HL-60 (cell line): ENCODE measurements at regions not wholly inside any gene's neighbourhood (a gene's known extent, or its start where the extent isn't known, plus 50 kb on each side); places are given as distances from the start of the nearest gene placed in this dataset.

ENCODE experiments used
- GABPA ChIP-seq: IDR thresholded peaks from 2 replicates; pipeline ENCODE4 v1.6.1; 2012; ENCODE audit warnings: low read depth
- SPI1 ChIP-seq: IDR thresholded peaks from 2 replicates; pipeline ENCODE4 v1.6.1; 2012; ENCODE audit warnings: low read depth, mild to moderate bottlenecking, borderline replicate concordance
- TF ChIP-seq, protein P1 (sequence below): IDR thresholded peaks from one replicate; pipeline ENCODE4 v1.5.1; 2011; ENCODE audit warnings: low read length, control low read depth, inconsistent platforms; ENCODE audit not compliant: insufficient read depth
- TF ChIP-seq, protein P2 (sequence below): IDR thresholded peaks from 2 replicates; pipeline ENCODE4 v1.6.1; 2012; ENCODE audit warnings: low read depth; ENCODE audit not compliant: insufficient replicate concordance

DNA sequence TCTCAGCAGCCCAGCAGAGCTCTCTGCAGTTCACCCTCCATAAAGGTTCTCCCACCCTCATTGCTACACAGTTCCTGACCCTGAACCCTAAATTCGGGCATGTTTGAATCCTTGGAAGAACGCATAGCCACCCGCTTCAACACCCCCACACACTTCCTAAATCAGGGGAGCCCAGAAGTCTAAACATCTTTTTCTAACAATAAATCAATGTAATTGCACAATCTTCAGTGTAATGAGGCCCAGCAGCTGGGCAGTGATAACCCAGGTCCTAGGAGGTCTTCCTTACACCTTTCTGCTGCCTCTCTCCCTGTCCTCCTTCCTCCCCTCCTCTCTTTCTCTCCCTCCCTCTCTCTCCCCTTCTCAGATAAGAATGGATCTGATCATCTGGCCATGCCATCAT lies 88.0 kb downstream of the IRX2 start:
- TF ChIP-seq, protein P1, sequence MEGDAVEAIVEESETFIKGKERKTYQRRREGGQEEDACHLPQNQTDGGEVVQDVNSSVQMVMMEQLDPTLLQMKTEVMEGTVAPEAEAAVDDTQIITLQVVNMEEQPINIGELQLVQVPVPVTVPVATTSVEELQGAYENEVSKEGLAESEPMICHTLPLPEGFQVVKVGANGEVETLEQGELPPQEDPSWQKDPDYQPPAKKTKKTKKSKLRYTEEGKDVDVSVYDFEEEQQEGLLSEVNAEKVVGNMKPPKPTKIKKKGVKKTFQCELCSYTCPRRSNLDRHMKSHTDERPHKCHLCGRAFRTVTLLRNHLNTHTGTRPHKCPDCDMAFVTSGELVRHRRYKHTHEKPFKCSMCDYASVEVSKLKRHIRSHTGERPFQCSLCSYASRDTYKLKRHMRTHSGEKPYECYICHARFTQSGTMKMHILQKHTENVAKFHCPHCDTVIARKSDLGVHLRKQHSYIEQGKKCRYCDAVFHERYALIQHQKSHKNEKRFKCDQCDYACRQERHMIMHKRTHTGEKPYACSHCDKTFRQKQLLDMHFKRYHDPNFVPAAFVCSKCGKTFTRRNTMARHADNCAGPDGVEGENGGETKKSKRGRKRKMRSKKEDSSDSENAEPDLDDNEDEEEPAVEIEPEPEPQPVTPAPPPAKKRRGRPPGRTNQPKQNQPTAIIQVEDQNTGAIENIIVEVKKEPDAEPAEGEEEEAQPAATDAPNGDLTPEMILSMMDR = no peak
- TF ChIP-seq SPI1 = no peak
- no peak for TF ChIP-seq GABPA
- TF ChIP-seq, protein P2, sequence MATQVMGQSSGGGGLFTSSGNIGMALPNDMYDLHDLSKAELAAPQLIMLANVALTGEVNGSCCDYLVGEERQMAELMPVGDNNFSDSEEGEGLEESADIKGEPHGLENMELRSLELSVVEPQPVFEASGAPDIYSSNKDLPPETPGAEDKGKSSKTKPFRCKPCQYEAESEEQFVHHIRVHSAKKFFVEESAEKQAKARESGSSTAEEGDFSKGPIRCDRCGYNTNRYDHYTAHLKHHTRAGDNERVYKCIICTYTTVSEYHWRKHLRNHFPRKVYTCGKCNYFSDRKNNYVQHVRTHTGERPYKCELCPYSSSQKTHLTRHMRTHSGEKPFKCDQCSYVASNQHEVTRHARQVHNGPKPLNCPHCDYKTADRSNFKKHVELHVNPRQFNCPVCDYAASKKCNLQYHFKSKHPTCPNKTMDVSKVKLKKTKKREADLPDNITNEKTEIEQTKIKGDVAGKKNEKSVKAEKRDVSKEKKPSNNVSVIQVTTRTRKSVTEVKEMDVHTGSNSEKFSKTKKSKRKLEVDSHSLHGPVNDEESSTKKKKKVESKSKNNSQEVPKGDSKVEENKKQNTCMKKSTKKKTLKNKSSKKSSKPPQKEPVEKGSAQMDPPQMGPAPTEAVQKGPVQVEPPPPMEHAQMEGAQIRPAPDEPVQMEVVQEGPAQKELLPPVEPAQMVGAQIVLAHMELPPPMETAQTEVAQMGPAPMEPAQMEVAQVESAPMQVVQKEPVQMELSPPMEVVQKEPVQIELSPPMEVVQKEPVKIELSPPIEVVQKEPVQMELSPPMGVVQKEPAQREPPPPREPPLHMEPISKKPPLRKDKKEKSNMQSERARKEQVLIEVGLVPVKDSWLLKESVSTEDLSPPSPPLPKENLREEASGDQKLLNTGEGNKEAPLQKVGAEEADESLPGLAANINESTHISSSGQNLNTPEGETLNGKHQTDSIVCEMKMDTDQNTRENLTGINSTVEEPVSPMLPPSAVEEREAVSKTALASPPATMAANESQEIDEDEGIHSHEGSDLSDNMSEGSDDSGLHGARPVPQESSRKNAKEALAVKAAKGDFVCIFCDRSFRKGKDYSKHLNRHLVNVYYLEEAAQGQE = no peak
